ENCODE measurements at regions not wholly inside any gene's neighbourhood (a gene's known extent, or its start where the extent isn't known, plus 50 kb on each side); places are given as distances from the start of the nearest gene placed in this dataset.
"Not testable (repeated sequence)": the region's sequence is repeated elsewhere in the genome, so short reads cannot be mapped to it uniquely, and the experiment has no call there.

DNA sequence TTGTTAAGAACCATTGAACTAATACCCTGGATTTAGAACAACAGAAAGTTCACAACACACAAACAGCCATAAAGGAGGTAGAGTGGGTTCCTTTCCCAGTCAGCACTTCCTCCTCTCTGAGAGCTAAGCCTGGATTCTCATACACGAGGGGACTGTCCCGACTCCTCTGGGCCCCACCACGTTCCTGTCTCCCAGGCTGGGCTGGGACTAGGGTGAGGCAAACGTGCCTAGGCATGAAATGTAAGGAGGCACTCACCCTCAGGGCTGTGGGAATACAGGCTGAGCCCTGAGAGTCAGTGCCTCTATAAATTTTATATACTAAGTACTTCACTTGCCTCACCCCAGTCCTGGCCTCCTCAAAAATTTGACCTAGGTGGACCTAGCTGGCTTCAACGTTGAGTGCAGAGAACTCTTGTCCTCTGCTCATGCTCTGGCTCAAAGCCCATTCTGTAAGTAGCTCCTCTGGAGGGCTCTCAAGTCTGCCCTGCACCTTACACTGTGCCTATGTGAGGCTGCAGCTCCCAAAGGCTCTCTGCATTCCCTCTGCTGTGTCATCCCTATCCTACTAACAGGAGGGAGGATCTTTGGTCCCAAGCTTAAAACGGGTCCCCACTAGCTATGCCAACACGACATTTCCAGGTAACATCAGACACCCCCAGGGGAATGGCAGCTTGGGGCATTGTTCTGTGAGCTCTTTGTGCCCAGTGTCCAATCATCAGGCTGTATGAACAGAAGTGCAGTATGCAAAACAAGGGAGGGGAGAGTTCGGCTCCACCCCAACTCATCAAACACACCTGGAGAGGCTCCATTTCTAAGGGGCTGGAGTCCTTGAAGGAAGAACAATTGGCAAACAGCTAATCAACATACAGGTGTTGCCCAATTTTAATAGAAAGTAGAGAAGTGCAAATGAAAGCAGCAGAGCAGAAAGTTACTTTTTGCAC is 233.2 kb downstream of the RPLP1 start:
- DNase-seq: peak; percentile 86

DNA sequence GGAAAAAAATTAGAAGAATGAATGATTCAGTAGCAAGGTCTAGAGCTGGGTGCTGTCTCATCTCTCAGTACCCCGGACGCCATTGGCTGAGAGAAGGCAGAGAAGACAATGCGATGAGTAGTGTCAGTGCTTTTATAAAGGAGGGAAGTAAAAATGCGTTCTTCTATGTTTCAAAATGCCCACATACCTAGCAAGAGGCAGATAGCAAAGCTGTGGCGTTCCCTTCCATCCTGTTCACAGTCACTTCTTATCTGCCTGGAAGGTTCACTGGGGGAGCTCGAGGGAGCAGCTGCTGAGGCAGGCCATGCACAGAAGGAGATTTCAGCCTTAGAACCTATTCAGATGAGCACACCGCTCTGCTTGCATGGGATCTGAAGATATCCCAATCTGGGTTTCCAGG is 234.0 kb downstream of the RPLP1 start:
- peak; percentile 28 for DNase-seq

DNA sequence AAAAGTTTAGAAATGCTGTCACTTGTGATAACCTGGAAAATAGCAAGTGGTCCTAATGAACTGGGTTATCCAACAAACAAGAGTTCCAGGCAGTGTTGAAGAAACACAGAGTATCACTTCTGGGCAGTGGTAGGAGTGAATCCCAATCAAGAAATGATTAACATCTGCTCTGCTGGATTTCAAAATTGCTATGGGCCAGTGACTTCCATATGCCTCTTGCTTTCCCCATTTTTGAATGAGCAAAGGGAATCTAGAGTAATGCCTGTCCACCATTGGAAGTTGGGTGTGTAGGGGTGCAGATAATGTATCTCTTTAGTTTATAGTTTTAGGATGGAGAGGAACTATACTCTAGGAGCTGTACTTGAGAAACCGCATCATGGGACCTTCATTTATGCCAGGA is 236.5 kb downstream of the RPLP1 start:
- no peak for DNase-seq

- DNase-seq: no peak
Measured at GRCh38 chr15:69691307-69692015, 238.8 kb downstream of the RPLP1 start.

DNA sequence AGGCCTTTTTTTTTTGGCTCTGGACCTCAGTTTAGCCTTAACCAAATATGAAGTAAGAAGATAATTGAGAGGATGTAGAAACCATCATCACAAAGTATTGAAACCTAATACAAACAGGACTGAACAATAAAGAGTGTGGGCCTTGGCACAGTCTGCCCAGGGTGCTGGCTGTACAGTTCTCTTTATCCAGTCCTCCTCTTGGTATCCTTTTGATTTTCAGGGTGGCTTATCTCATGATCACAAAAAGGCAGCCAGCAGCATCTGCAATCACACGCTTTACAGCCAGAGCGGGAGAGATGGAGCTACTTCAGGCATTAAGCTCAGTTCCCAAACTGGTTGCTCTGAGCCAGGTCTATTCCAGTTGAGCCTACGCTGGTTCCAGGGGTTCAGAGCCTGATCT is 239.7 kb downstream of the RPLP1 start:
- DNase-seq: no peak

DNA sequence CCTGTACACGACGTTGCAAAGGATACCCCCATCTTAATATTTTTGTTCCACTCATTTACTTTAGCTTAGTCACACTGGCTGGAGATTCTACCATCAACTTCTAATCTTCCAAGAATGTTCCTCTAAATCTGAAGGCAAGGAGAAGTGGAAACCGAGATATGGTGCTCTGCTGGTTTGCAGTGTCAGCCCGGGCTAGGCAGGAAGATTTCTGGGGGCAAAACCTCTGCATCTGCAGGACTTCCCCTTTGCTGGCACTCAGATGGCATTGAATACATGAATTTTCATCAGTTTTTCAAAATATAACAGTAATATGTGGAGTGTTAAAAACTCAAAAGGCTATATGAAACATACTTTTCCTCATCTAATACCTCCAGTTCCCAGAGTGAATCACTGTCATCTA is 240.4 kb downstream of the RPLP1 start:
- no peak for DNase-seq

- DNase-seq: peak; percentile 80
Measured at GRCh38 chr15:69696946-69697345, 244.3 kb downstream of the RPLP1 start.

GRCh38 chr15:69697916-69698315 is 245.3 kb downstream of the RPLP1 start:
- no peak for DNase-seq

DNA sequence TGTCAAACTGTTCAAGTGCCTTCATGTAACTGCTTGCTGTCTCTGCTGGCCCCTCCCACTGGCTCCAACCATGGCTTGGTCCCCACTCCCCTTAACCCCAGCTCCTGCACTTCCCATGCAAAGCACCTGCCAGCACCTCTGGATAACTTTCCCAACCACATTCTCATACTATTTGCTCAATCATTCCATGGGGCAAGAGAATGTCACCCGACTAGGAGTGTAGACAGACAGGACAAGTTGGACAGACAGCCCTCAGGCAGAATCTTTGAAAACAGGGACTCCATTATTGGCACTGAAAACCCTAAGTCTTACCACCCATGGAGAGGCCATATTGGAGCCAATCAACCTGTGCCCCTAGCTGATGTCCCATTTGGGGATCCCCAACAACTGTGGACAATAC is 246.5 kb downstream of the RPLP1 start:
- no peak for DNase-seq

GRCh38 chr15:69700380-69700779 is 247.8 kb downstream of the RPLP1 start:
- no peak for DNase-seq

DNA sequence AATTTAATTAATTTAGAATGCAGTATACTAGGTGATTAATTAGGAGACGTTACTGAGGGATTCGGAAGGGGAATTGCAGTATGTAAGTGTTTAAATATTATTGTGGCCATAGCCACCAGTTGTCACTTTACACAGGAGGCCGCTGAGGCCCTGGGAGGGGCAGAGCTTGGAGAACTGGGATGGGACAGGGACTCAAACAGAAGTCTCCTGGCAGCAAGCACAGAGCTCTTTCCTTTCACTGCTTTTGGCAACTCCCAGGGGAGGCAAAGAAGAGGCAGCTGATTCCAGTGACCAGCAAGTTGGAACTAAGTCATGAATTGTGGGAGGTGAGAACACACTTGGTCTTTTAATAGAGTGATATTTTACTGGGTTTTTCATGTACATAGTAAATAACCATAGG is 248.6 kb downstream of the RPLP1 start:
- no peak for DNase-seq

DNA sequence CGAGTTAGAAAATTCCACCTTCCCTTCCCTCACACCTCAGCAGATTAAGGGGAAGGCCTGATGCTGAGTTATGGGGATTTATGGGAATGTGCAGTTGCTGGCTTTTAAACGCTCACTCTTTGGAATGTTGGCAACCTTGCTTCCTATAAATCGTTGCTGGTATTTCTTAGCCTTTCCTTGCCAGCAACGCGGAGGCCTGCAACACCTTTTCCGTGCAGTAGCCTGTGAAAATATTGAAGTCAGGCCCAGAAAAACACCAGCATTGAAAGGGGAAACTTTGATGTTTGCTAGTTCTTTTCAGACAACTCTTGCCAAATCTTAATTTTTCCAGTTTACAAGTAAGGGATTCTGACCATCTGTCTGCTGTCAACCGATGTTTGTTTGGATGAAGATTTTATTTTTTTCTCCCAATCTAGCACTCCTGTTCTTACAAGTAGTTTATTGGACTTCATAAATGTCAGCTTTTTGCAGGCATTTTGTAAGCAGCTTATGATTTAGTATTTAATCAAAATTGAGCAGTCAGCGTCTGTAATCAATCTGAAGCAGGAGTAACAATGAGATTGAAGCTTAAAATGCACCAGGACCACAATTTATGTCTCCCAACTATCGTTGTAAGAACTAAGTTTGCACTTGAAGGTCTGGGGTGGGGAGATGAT is 251.0 kb downstream of the RPLP1 start:
- DNase-seq: no peak

DNA sequence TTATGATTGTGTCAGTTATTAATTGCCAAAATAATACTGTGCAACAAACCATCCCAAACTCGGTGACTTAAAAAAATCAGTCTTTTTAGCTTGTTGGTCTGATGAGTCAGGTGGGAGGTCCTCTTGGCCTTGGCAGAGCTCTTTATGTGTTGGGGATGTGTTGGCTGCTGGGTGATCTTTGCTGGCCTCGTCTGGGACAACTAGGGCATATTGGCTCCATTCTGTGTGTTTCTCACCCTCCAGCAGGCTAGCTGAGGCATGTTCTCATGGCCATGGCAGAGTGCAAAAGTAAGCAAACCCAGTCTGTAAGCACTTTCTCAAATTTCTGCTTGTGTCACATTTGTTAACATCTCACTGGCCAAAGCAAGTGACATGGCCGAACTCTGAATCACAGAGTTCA is 251.6 kb downstream of the RPLP1 start:
- DNase-seq: peak; percentile 21

- no peak for DNase-seq
Measured at GRCh38 chr15:69704700-69705099, 252.1 kb downstream of the RPLP1 start.

- DNase-seq: no peak
Measured at GRCh38 chr15:69706353-69707097, 253.9 kb downstream of the RPLP1 start.

DNA sequence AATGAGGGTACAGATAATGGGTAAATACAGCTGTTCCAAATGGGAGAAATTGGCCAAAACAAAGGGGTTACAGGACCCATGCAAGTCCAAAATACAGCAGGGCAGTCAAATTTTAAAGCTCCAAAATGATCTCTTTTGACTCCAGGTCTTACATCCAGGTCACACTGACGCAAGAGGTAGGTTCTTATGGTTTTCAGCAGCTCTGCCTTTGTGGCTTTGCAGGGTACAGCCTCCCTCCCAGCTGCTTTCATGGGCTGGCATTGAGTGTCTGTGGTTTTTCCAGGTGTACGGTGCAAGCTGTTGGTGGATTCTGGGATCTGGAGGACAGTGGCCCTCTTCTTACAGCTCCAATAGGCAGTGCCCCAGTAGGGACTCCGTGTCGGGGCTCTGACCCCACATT is 254.6 kb downstream of the RPLP1 start:
- not testable (repeated sequence) for DNase-seq

GRCh38 chr15:69708436-69709122 is 256.0 kb downstream of the RPLP1 start:
- DNase-seq: not testable (repeated sequence)

- no peak for DNase-seq
Measured at GRCh38 chr15:69712991-69713390, 260.4 kb downstream of the RPLP1 start.

- DNase-seq: no peak
Measured at GRCh38 chr15:69713726-69714559, 261.3 kb downstream of the RPLP1 start.

DNA sequence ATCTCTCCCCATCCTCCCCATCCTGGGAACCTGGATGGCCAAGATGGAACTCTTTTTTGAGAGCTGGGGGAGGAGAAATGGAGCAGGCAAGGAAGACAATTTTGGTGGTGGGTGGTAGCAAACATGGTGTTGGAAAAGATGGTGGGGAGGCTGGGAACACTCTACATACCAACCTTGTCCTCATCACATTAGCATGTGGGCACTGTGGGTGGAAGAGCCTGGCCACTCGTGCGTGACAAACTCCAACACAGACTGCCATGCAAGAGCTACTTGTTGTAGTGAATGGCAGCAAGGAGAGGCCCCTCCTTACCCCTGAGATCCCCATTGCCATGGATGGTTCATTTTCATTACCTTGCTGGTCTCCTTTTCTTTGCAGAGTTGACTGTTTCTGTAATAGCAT is 262.6 kb downstream of the RPLP1 start:
- no peak for DNase-seq

- no peak for DNase-seq
Measured at GRCh38 chr15:69718436-69718835, 265.8 kb downstream of the RPLP1 start.
